ENCODE measurements at regions not wholly inside any gene's neighbourhood (a gene's known extent, or its start where the extent isn't known, plus 50 kb on each side); places are given as distances from the start of the nearest gene placed in this dataset.
A peak's percentile ranks its signal among the peaks of the same experiment; 100 is the strongest.

DNA sequence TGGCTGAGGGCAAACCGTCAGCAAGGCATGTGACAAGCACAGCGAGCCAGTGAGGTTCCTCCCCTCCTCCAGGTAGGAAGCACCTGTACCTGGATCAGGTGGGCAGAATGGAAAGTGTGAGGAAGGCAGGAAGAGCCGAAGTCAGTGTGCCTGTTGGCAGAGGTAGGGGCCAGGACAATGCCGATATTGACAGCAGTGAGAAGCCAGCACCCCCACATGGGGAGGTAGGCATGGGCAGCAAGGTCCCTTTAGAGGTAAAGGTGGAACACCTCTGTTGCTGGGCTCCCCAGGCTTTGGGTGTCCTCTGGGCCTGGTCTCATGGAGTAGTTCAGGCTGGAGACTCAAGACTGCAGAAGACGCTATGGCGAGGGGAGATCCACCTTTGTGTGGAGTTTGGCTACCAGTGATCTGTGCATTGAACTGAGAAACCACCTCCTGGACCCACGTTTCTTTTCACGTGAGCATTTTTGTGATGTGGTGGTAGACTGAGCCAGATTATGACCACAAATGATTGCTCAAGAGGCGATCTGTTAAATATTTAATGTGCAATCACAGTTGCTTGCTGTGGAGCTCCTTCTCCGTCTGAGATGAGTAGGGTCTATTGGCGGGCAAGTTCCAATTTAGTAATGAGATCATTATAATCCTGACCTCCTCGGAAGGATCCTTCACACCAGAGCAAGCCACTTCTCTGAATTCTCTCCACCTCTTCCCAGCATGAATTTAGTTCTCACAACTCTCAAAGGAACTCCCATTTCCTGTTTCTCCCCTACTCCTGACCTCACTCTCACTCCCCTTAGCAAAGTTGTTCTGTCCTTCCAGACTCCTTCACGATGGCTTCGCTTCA lies 174.8 kb downstream of the CDH26 start:
- Mint-ChIP-seq H3K4me3 (ENCODE audit: unreplicated experiment) (no peak overlapping the region), H3K4me1 (ENCODE audit: low read depth) (no peaks in the 10 kb centered on the region), H3K27ac (ENCODE audit: unreplicated experiment) (no peak overlapping the region), H3K36me3 (ENCODE audit: low read depth) (no peaks in the 10 kb centered on the region), H3K27me3 (ENCODE audit: low read depth) (peaks cover 3% of the 10 kb centered on the region), H3K9me3 (ENCODE audit: low read depth) (no peaks in the 10 kb centered on the region)
- DNase-seq (ENCODE audit: low spot score): no peak
- TF ChIP-seq, protein P1, sequence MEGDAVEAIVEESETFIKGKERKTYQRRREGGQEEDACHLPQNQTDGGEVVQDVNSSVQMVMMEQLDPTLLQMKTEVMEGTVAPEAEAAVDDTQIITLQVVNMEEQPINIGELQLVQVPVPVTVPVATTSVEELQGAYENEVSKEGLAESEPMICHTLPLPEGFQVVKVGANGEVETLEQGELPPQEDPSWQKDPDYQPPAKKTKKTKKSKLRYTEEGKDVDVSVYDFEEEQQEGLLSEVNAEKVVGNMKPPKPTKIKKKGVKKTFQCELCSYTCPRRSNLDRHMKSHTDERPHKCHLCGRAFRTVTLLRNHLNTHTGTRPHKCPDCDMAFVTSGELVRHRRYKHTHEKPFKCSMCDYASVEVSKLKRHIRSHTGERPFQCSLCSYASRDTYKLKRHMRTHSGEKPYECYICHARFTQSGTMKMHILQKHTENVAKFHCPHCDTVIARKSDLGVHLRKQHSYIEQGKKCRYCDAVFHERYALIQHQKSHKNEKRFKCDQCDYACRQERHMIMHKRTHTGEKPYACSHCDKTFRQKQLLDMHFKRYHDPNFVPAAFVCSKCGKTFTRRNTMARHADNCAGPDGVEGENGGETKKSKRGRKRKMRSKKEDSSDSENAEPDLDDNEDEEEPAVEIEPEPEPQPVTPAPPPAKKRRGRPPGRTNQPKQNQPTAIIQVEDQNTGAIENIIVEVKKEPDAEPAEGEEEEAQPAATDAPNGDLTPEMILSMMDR (IDR thresholded peaks at IDR 0.05): no peak

DNA sequence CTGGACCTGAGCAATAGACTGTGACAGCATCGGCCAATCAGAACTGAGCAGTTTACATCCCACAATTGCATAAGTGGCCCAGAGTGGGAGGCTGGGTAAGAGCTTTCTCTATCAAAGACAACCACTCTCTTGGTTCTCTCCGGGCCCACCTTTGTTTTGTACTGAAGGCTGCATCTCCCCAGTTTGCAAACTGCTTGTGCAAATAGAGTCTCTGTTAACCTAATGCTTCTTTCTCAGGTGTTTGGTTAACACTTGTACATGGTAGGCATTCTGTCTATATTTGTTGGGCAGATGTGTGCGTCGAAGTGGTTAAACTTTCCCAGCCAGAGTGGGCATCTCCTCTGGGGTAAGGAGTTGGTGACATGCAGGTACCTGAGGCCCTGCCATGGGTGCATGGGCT lies 177.1 kb downstream of the CDH26 start:
- H3K4me1 Mint-ChIP-seq (ENCODE audit: low read depth): no peaks in the 10 kb centered on the region
- H3K36me3 Mint-ChIP-seq (ENCODE audit: low read depth): no peaks in the 10 kb centered on the region
- no peaks in the 10 kb centered on the region for H3K9me3 Mint-ChIP-seq (ENCODE audit: low read depth)
- no peaks in the 10 kb centered on the region for H3K27me3 Mint-ChIP-seq (ENCODE audit: low read depth)
- TF ChIP-seq, protein P1 (IDR thresholded peaks at IDR 0.05): no peak
- H3K27ac Mint-ChIP-seq (ENCODE audit: unreplicated experiment): no peak overlapping the region
- no peak overlapping the region for H3K4me3 Mint-ChIP-seq (ENCODE audit: unreplicated experiment)
- no peak for DNase-seq (ENCODE audit: low spot score)

DNA sequence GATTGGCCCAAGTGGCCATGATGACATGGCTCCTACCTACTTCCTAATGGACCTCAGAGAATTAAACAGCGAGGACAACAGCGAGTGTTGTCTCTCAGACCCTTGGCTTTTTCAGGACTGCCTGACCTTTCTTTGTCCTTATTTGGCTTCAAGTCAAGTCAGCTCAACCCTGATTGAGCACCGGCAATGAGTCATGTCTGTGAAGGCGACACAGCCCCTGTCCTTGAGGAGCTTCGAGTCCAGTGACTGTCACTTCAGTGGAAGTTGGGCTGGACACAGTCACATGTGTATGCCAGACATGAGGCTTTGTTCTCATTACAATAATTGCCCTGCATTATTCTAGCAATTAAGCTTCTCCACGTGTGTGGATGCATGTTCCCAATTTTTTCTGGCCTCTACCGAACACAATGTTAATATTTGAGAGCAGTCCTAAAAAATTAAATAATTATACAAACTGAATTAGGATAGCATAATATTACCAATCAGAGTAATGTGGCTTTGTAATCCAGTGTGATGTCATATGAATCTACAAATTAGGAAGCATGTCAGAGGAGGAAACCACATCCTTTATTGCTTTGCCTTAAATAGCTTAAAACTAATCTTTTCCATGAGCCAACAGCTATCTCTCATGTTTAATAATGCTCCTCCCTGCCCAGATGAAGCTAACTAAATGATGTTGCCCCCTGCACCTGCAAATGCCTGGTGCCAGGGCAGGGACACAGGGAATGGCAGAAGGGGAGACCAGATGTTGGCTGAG lies 178.6 kb downstream of the CDH26 start:
- no peak for DNase-seq (ENCODE audit: low spot score)
- TF ChIP-seq, protein P1 (IDR thresholded peaks at IDR 0.05): no peak
- no peaks in the 10 kb centered on the region for H3K9me3 Mint-ChIP-seq (ENCODE audit: low read depth)
- H3K27me3 Mint-ChIP-seq (ENCODE audit: low read depth): no peaks in the 10 kb centered on the region
- no peaks in the 10 kb centered on the region for H3K4me1 Mint-ChIP-seq (ENCODE audit: low read depth)
- no peak overlapping the region for H3K4me3 Mint-ChIP-seq (ENCODE audit: unreplicated experiment)
- no peaks in the 10 kb centered on the region for H3K36me3 Mint-ChIP-seq (ENCODE audit: low read depth)
- no peak overlapping the region for H3K27ac Mint-ChIP-seq (ENCODE audit: unreplicated experiment)

DNA sequence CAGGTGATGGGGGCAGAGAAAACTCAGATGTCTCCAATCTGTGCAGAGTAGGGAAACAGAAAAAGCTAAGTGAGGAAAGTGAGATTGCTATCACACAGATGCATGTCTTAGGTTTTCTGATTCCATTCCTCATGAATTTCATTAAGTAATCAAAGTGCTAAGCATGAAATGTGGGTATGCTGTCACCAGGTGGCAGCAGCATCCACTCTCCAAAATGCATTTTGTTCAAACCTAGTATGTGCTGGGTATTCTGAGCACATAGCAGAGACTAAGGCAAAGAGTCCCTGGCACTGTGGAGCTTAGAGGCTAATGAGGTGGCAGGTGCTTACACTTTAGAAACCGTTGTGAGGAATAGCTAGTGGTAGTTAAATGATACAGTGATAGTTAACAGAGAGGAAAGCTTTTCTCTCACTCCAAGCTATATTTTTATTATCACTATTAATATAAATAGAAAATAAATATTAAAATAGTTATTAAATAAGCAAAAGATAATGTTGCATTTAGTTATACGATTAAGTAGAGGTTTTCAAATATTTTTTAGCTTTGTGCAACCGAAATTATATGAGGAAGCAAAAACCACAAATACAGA lies 179.5 kb downstream of the CDH26 start:
- DNase-seq (ENCODE audit: low spot score): no peak
- H3K27ac Mint-ChIP-seq (ENCODE audit: unreplicated experiment): no peak overlapping the region
- no peaks in the 10 kb centered on the region for H3K4me1 Mint-ChIP-seq (ENCODE audit: low read depth)
- H3K4me3 Mint-ChIP-seq (ENCODE audit: unreplicated experiment): no peak overlapping the region
- no peaks in the 10 kb centered on the region for H3K9me3 Mint-ChIP-seq (ENCODE audit: low read depth)
- H3K36me3 Mint-ChIP-seq (ENCODE audit: low read depth): no peaks in the 10 kb centered on the region
- TF ChIP-seq, protein P1 (IDR thresholded peaks at IDR 0.05): peak; percentile 66
- no peaks in the 10 kb centered on the region for H3K27me3 Mint-ChIP-seq (ENCODE audit: low read depth)
